Ovary (tissue), 7 donors: ENCODE measurements at regions not wholly inside any gene's neighbourhood (a gene's known extent, or its start where the extent isn't known, plus 50 kb on each side); places are given as distances from the start of the nearest gene placed in this dataset.

ENCODE experiments used
- DNase-seq, 5 donors: peaks; one replicate each; pipeline ENCODE4 v3.0.0-alpha.2; 2019 to 2020
- H3K27ac ChIP-seq, 2 donors: fragments of 200-600 bp; one replicate each; pipeline versions ENCODE4 v1.5.1 to v1.8.0; 2019 to 2022
- H3K27me3 ChIP-seq: fragments of 200-600 bp; one replicate; pipeline ENCODE4 v1.8.0; 2022
- H3K36me3 ChIP-seq: fragments of 200-600 bp; sonication (generic); one replicate; pipeline ENCODE4 v1.5.1; 2019
- H3K4me1 ChIP-seq: one replicate; pipeline ENCODE4 v1.8.1; 2013; ENCODE audit warnings: mild to moderate bottlenecking, moderate library complexity; ENCODE audit not compliant: insufficient read depth
- H3K4me3 ChIP-seq: fragments of 200-600 bp; sonication (generic); one replicate; pipeline ENCODE4 v1.5.1; 2017
- H3K9me3 ChIP-seq, 2 donors: fragments of 200-600 bp in 1 of 2; sonication (generic) in 1 of 2; one replicate each; pipeline versions ENCODE4 v1.5.1 to v1.8.1; 2013 to 2019; ENCODE audit warnings: mild to moderate bottlenecking in 1 of 2, moderate library complexity in 1 of 2
- CTCF ChIP-seq, 3 donors: fragments of 450-650 bp in 2 of 3; fragments of 200-600 bp in 1 of 3; IDR thresholded peaks; one replicate each; pipeline versions ENCODE4 v1.5.1 to v1.8.0; 2016 to 2022; ENCODE audit warnings: antibody characterized with exemption in 3 of 3, mild to moderate bottlenecking in 1 of 3
- EP300 ChIP-seq: sonication (generic); formaldehyde crosslinking; IDR thresholded peaks from one replicate; pipeline ENCODE4 v1.6.1; 2017; ENCODE audit warnings: antibody characterized with exemption
- POLR2A ChIP-seq: fragments of 450-650 bp; IDR thresholded peaks from one replicate; pipeline ENCODE4 v1.6.1; 2017; ENCODE audit warnings: antibody characterized with exemption, mild to moderate bottlenecking, moderate library complexity
- WGBS, 3 donors: extraction: QIAGEN DNeasy Blood & Tissue Kit in 1 of 3; methylation state at CpG; one replicate each; pipeline versions ENCODE4 v1.1.5 to v1.1.7; 2013 to 2017; 5-methylcytosine and 5-hydroxymethylcytosine counted together
- intact Hi-C, 4 donors: fragments of 100-400 bp; cut with DNase I; formaldehyde crosslinking; loops; one replicate each; pipeline versions ENCODE4 v1.11.0 to v1.15.1; 2022 to 2023
- donor health status: DM: no; HTN: no; CAD: no; lungs with moderate emphysema.
- donor health status: DM: no; HTN: no; CAD: no.
- donor health status: Bipolar disorder and iron deficiency.
- donor health status: DM: no; HTN: no; CAD: no.
- donor health status: DM: yes; HTN: yes; CAD: no.

- WGBS, 3 donors, result 71 to 78% (median 72%) methylated on average over 7 of the region's 7 CpGs
- Histone ChIP-seq H3K9me3 (no peaks in the 10 kb centered on the region), H3K27ac (no peak overlapping the region), H3K4me1 (no peaks in the 10 kb centered on the region), H3K4me3 (no peak overlapping the region), H3K27me3 (no peaks in the 10 kb centered on the region), H3K36me3 (no peaks in the 10 kb centered on the region)
- intact Hi-C loops, result no loop called here
- TF ChIP-seq POLR2A, result no peak
- TF ChIP-seq CTCF (IDR thresholded peaks at IDR 0.05), result no peak
- TF ChIP-seq EP300, result no peak
- DNase-seq, result no peak
These were observed 246.6 kb upstream of the MAF start for GRCh38 chr16:79847101-79847500.

- Histone ChIP-seq H3K4me1 (no peaks in the 10 kb centered on the region), H3K4me3 (no peak overlapping the region), H3K27ac (no peak overlapping the region), H3K27me3 (no peaks in the 10 kb centered on the region), H3K36me3 (no peaks in the 10 kb centered on the region), H3K9me3 (no peaks in the 10 kb centered on the region)
- 93 to 95% (median 95%) methylated on average over 7 of the region's 7 CpGs for WGBS, 3 donors
- intact Hi-C loops, result no loop called here
- TF ChIP-seq POLR2A, result no peak
- TF ChIP-seq EP300, result no peak
- no peak for TF ChIP-seq CTCF (IDR thresholded peaks at IDR 0.05)
- DNase-seq, result no peak
These were observed 245.2 kb upstream of the MAF start for GRCh38 chr16:79845734-79846135.

- intact Hi-C loops, result no loop called here
- H3K36me3 ChIP-seq, result no peaks in the 10 kb centered on the region
- TF ChIP-seq POLR2A, result no peak
- no peak for TF ChIP-seq EP300
- no peak for TF ChIP-seq CTCF (IDR thresholded peaks at IDR 0.05)
- H3K4me3 ChIP-seq, result no peak overlapping the region
- no peaks in the 10 kb centered on the region for H3K9me3 ChIP-seq
- H3K27me3 ChIP-seq, result no peaks in the 10 kb centered on the region
- no peak overlapping the region for H3K27ac ChIP-seq
- 87 to 92% (median 92%) methylated on average over 12 of the region's 12 CpGs for WGBS, 3 donors
- H3K4me1 ChIP-seq, result peaks cover 3% of the 10 kb centered on the region
- no peak for DNase-seq
These were observed 244.6 kb upstream of the MAF start for GRCh38 chr16:79845033-79845733.

GRCh38 chr16:79844603-79845002, 244.1 kb upstream of the MAF start:
- Histone ChIP-seq H3K4me3 (no peak overlapping the region), H3K27me3 (no peaks in the 10 kb centered on the region), H3K9me3 (no peaks in the 10 kb centered on the region), H3K27ac (no peak overlapping the region), H3K36me3 (no peaks in the 10 kb centered on the region), H3K4me1 (peaks cover 6% of the 10 kb centered on the region)
- 91 to 95% (median 93%) methylated on average over 3 of the region's 3 CpGs for WGBS, 3 donors
- DNase-seq, result no peak
- TF ChIP-seq POLR2A (no peak), EP300 (no peak), CTCF (IDR thresholded peaks at IDR 0.05) (no peak)
- intact Hi-C loops, result no loop called here
